ENCODE measurements at regions not wholly inside any gene's neighbourhood (a gene's known extent, or its start where the extent isn't known, plus 50 kb on each side); places are given as distances from the start of the nearest gene placed in this dataset.

DNA sequence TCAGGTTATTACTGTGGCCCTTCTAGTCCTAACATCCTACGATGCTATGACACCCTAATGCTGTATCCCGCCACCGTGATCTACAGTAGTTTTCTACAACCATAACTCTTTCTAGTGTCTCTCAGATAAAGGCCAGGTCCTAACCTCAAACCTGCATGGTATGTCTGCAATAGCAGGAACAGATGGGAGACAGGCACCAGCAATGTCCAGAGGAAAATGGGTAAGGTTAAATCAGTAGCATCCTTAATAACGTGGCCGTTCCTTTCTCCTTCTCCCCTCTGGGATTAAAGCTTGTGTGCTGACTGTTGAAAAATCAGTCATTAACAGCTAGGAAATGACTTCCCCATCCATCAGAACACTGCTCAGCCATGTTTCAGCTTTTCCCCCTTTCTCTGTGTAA lies 321.9 kb upstream of the NPVF start:
- H3K36me3 ChIP-seq (ENCODE audit: control insufficient read depth in 1 of 2, insufficient read depth in 2 of 2, low read length in 2 of 2): no peaks in the 10 kb centered on the region
- ChIA-PET RAD21 (ENCODE audit: low non-redundant PET in 1 of 2, low total read pairs in 2 of 2, uncharacterized antibody in 2 of 2, unreplicated experiment in 2 of 2) (no interaction called here), CTCF (no interaction called here), POLR2A (no interaction called here)
- ATAC-seq: no peak
- H3K4me3 ChIP-seq (replicated peaks in 1 of 2; ENCODE audit: low read depth in 1 of 2, low read length in 2 of 2): no peak overlapping the region
- H3K9me3 ChIP-seq (ENCODE audit: control insufficient read depth in 1 of 2, insufficient read depth in 1 of 2, low read depth in 1 of 2, low read length in 2 of 2): no peaks in the 10 kb centered on the region
- no TSS peak for BruUV-seq (replicated peaks)
- H3K9me2 ChIP-seq (ENCODE audit: insufficient read depth): no peaks in the 10 kb centered on the region
- no peak overlapping the region for H3K4me2 ChIP-seq (ENCODE audit: low read length)
- no peak overlapping the region for H2AFZ ChIP-seq (ENCODE audit: low read depth, low read length, poor library complexity, severe bottlenecking)
- H3K27ac ChIP-seq (ENCODE audit: low read depth, low read length): no peak overlapping the region
- TF ChIP-seq YY1 (IDR thresholded peaks at IDR 0.05; ENCODE audit: extremely low read depth, insufficient replicate concordance, low read depth, low read length): no peak
- TF ChIP-seq ZBTB33 (IDR thresholded peaks at IDR 0.05; ENCODE audit: extremely low read depth, insufficient replicate concordance, low read length): no peak
- no peak for TF ChIP-seq EGR1 (IDR thresholded peaks at IDR 0.05; ENCODE audit: low read depth)
- TF ChIP-seq CBX3 (IDR thresholded peaks at IDR 0.05; ENCODE audit: low read depth): no peak
- TF ChIP-seq SP1 (IDR thresholded peaks at IDR 0.05; ENCODE audit: low read depth): no peak
- TF ChIP-seq ATF3 (IDR thresholded peaks at IDR 0.05): no peak
- TF ChIP-seq ZFX (IDR thresholded peaks at IDR 0.05): no peak
- TF ChIP-seq, protein P1, sequence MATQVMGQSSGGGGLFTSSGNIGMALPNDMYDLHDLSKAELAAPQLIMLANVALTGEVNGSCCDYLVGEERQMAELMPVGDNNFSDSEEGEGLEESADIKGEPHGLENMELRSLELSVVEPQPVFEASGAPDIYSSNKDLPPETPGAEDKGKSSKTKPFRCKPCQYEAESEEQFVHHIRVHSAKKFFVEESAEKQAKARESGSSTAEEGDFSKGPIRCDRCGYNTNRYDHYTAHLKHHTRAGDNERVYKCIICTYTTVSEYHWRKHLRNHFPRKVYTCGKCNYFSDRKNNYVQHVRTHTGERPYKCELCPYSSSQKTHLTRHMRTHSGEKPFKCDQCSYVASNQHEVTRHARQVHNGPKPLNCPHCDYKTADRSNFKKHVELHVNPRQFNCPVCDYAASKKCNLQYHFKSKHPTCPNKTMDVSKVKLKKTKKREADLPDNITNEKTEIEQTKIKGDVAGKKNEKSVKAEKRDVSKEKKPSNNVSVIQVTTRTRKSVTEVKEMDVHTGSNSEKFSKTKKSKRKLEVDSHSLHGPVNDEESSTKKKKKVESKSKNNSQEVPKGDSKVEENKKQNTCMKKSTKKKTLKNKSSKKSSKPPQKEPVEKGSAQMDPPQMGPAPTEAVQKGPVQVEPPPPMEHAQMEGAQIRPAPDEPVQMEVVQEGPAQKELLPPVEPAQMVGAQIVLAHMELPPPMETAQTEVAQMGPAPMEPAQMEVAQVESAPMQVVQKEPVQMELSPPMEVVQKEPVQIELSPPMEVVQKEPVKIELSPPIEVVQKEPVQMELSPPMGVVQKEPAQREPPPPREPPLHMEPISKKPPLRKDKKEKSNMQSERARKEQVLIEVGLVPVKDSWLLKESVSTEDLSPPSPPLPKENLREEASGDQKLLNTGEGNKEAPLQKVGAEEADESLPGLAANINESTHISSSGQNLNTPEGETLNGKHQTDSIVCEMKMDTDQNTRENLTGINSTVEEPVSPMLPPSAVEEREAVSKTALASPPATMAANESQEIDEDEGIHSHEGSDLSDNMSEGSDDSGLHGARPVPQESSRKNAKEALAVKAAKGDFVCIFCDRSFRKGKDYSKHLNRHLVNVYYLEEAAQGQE (IDR thresholded peaks at IDR 0.05; ENCODE audit: low read depth): no peak
- TF ChIP-seq CEBPB (IDR thresholded peaks at IDR 0.05; ENCODE audit: low read depth): no peak
- no peak for TF ChIP-seq JUND (IDR thresholded peaks at IDR 0.05)
- TF ChIP-seq TCF7L2 (IDR thresholded peaks at IDR 0.05; ENCODE audit: borderline replicate concordance, extremely low read depth, insufficient read depth, insufficient read length): no peak
- no peak for TF ChIP-seq EZH2phosphoT487 (IDR thresholded peaks at IDR 0.05; ENCODE audit: borderline replicate concordance)
- no peak for TF ChIP-seq FOSL1 (IDR thresholded peaks at IDR 0.05; ENCODE audit: low read depth)
- H3K79me2 ChIP-seq (ENCODE audit: insufficient read depth, low read length): no peaks in the 10 kb centered on the region
- DNase-seq (ENCODE audit: low read depth, low spot score): no peak
- intact Hi-C loops (cut with micrococcal nuclease): no loop called here
- peaks cover 72% of the 10 kb centered on the region for H3K27me3 ChIP-seq (ENCODE audit: insufficient read depth, low read length)
- H4K20me1 ChIP-seq (ENCODE audit: insufficient read depth): no peaks in the 10 kb centered on the region
- no peak overlapping the region for H3K9ac ChIP-seq (ENCODE audit: low read length)
- no peaks in the 10 kb centered on the region for H3K4me1 ChIP-seq (ENCODE audit: control insufficient read depth in 1 of 2, insufficient read depth in 2 of 2, low read length in 2 of 2)

Data from HCT116 (cell line).